IMR-90 (cell line): ENCODE measurements at regions not wholly inside any gene's neighbourhood (a gene's known extent, or its start where the extent isn't known, plus 50 kb on each side); places are given as distances from the start of the nearest gene placed in this dataset.

Source experiments
- ATAC-seq: fragments of 200-7000 bp; cut with Tn5 transposase; 2 replicates; pipeline ENCODE4 v1.9.1; 2020; ENCODE audit warnings: low read depth, mild to moderate bottlenecking, moderate library complexity
- BruUV-seq: library from RNA; stranded (reverse); fragments of 400-500 nt; replicated peaks from 2 replicates; lab custom pipeline; 2021; lab: Mats Ljungman, UMichigan
- CTCF ChIA-PET: fragments of 300-600 bp; formaldehyde crosslinking; extraction: SDS; loops from one replicate; lab custom pipeline; 2021; ENCODE audit warnings: antibody characterized with exemption; lab: Yijun Ruan, JAX
- POLR2A ChIA-PET: fragments of 300-600 bp; sonication (Branson Sonifier 250); formaldehyde crosslinking; loops from one replicate; lab custom pipeline; 2022; ENCODE audit warnings: antibody characterized with exemption; ENCODE audit not compliant: unreplicated experiment; lab: Charles Lee
- DNase-seq: peaks from one replicate; pipeline ENCODE4 v3.0.0; 2013
- H2AFZ ChIP-seq: replicated peaks from 2 replicates; pipeline ENCODE3; 2013; ENCODE audit warnings: low read length, mild to moderate bottlenecking; ENCODE audit not compliant: poor library complexity
- H2AK5ac ChIP-seq: 2 replicates; pipeline ENCODE4 v1.6.1; 2013; ENCODE audit warnings: low read depth, low read length, inconsistent platforms
- H2AK9ac ChIP-seq: replicated peaks from 2 replicates; pipeline ENCODE3; 2013; ENCODE audit warnings: mild to moderate bottlenecking, low read depth, low read length, moderate library complexity; ENCODE audit not compliant: poor library complexity
- H2BK120ac ChIP-seq: 2 replicates; pipeline ENCODE4 v1.6.1; 2013; ENCODE audit warnings: low read depth, low read length, inconsistent platforms
- H2BK15ac ChIP-seq: 3 replicates; pipeline ENCODE4 v1.6.1; 2013; ENCODE audit warnings: low read depth, low read length, inconsistent platforms
- H2BK20ac ChIP-seq: 2 replicates; pipeline ENCODE4 v1.6.1; 2013; ENCODE audit warnings: low read depth, mild to moderate bottlenecking, inconsistent platforms, low read length, moderate library complexity
- H2BK5ac ChIP-seq: 2 replicates; pipeline ENCODE4 v1.6.1; 2013; ENCODE audit warnings: mild to moderate bottlenecking, low read depth, low read length, inconsistent platforms; ENCODE audit not compliant: poor library complexity, severe bottlenecking
- H3K14ac ChIP-seq: replicated peaks from 2 replicates; pipeline ENCODE4 v1.6.1; 2013; ENCODE audit warnings: low read depth, low read length, inconsistent platforms
- H3K18ac ChIP-seq: 2 replicates; pipeline ENCODE4 v1.6.1; 2013; ENCODE audit warnings: low read depth, low read length, control low read depth
- H3K23ac ChIP-seq: 2 replicates; pipeline ENCODE4 v1.6.1; 2013; ENCODE audit warnings: low read depth, low read length, inconsistent platforms
- H3K27ac ChIP-seq: 2 replicates; pipeline ENCODE4 v1.5.1; 2013; ENCODE audit warnings: mild to moderate bottlenecking, control low read depth, low read length; ENCODE audit not compliant: insufficient read depth
- H3K27me3 ChIP-seq: 2 replicates; pipeline ENCODE4 v1.6.1; 2013; ENCODE audit warnings: low read length; ENCODE audit not compliant: control insufficient read depth, insufficient read depth
- H3K36me3 ChIP-seq: 2 replicates; pipeline ENCODE4 v1.6.1; 2013; ENCODE audit warnings: low read length, mixed read lengths; ENCODE audit not compliant: control insufficient read depth, insufficient read depth
- H3K4ac ChIP-seq: 2 replicates; pipeline ENCODE4 v1.6.1; 2013; ENCODE audit warnings: low read depth, low read length, inconsistent platforms
- H3K4me1 ChIP-seq: 2 replicates; pipeline ENCODE4 v1.6.1; 2013; ENCODE audit warnings: low read length, mixed read lengths; ENCODE audit not compliant: control insufficient read depth, insufficient read depth
- H3K4me2 ChIP-seq: 2 replicates; pipeline ENCODE4 v1.6.1; 2013; ENCODE audit warnings: low read depth, mild to moderate bottlenecking, control low read depth, low read length, moderate library complexity
- H3K4me3 ChIP-seq: 2 replicates; pipeline ENCODE4 v1.5.1; 2013; ENCODE audit warnings: low read depth, mild to moderate bottlenecking, control low read depth, low read length, moderate library complexity; ENCODE audit not compliant: insufficient read depth
- H3K56ac ChIP-seq: 2 replicates; pipeline ENCODE4 v1.6.1; 2013; ENCODE audit warnings: low read length, inconsistent platforms; ENCODE audit not compliant: insufficient read depth; ENCODE audit errors: extremely low read depth
- H3K79me1 ChIP-seq, 2 experiments: 2 replicates each; pipeline ENCODE4 v1.6.1; 2013; ENCODE audit warnings: low read length in 2 of 2, inconsistent platforms in 1 of 2, low read depth in 1 of 2
- H3K9ac ChIP-seq: 2 replicates; pipeline ENCODE4 v1.6.1; 2013; ENCODE audit warnings: low read depth, low read length, control low read depth
- H3K9me1 ChIP-seq: 2 replicates; pipeline ENCODE4 v1.6.1; 2013; ENCODE audit warnings: low read length, inconsistent platforms; ENCODE audit not compliant: insufficient read depth
- H3K9me3 ChIP-seq: 2 replicates; pipeline ENCODE4 v1.6.1; 2013; ENCODE audit warnings: low read length; ENCODE audit not compliant: control insufficient read depth, insufficient read depth
- H4K20me1 ChIP-seq: 2 replicates; pipeline ENCODE4 v1.6.1; 2013; ENCODE audit warnings: low read length, inconsistent platforms; ENCODE audit not compliant: insufficient read depth
- H4K5ac ChIP-seq: 2 replicates; pipeline ENCODE4 v1.6.1; 2013; ENCODE audit warnings: mild to moderate bottlenecking, low read depth, low read length, control low read depth
- H4K8ac ChIP-seq, 2 experiments: 2 replicates each; pipeline ENCODE4 v1.6.1; 2013; ENCODE audit warnings: low read depth in 2 of 2, low read length in 2 of 2, control low read depth in 1 of 2, inconsistent platforms in 1 of 2
- H4K91ac ChIP-seq: 2 replicates; pipeline ENCODE4 v1.6.1; 2013; ENCODE audit warnings: low read depth, low read length, inconsistent platforms; ENCODE audit not compliant: insufficient read depth
- BHLHE40 ChIP-seq: fragments of 150-350 bp; IDR thresholded peaks from 2 replicates; pipeline ENCODE4 v1.6.1; 2016; ENCODE audit warnings: mild to moderate bottlenecking, low read depth, low read length
- CEBPB ChIP-seq: IDR thresholded peaks from 2 replicates; pipeline ENCODE4 v1.6.1; 2012; ENCODE audit warnings: low read depth, low read length, improper control_type of control experiment
- CHD1 ChIP-seq: IDR thresholded peaks from 2 replicates; pipeline ENCODE4 v1.6.1; 2012; ENCODE audit warnings: low read depth, low read length, improper control_type of control experiment
- CTCF ChIP-seq: conservative IDR thresholded peaks from 2 replicates; pipeline ENCODE4 v1.5.1; 2012; ENCODE audit warnings: mild to moderate bottlenecking, low read depth, low read length, improper control_type of control experiment
- ELK1 ChIP-seq: fragments of 150-350 bp; IDR thresholded peaks from 2 replicates; pipeline ENCODE4 v1.6.1; 2016; ENCODE audit warnings: low read depth, mild to moderate bottlenecking, low read length, moderate library complexity, borderline replicate concordance
- FOS ChIP-seq: fragments of 150-350 bp; IDR thresholded peaks from 2 replicates; pipeline ENCODE4 v1.6.1; 2016; ENCODE audit warnings: low read depth, low read length
- MAFK ChIP-seq: IDR thresholded peaks from 2 replicates; pipeline ENCODE4 v1.6.1; 2012; ENCODE audit warnings: low read depth, low read length, improper control_type of control experiment
- MAZ ChIP-seq: IDR thresholded peaks from 2 replicates; pipeline ENCODE4 v1.6.1; 2012; ENCODE audit warnings: low read depth, mild to moderate bottlenecking, low read length, improper control_type of control experiment, moderate library complexity, borderline replicate concordance
- NFE2L2 ChIP-seq: fragments of 150-350 bp; IDR thresholded peaks from 2 replicates; pipeline ENCODE4 v1.6.1; 2016; ENCODE audit warnings: low read depth, mild to moderate bottlenecking, low read length
- RAD21 ChIP-seq: IDR thresholded peaks from 2 replicates; pipeline ENCODE4 v1.6.1; 2012; ENCODE audit warnings: low read length, improper control_type of control experiment
- RCOR1 ChIP-seq: IDR thresholded peaks from 2 replicates; pipeline ENCODE4 v1.6.1; 2012; ENCODE audit warnings: mild to moderate bottlenecking, low read length, improper control_type of control experiment; ENCODE audit not compliant: insufficient replicate concordance
- RFX5 ChIP-seq: IDR thresholded peaks from 2 replicates; pipeline ENCODE4 v1.8.0; 2012; ENCODE audit warnings: low read depth, mild to moderate bottlenecking, low read length, moderate library complexity
- SMC3 ChIP-seq: fragments of 150-350 bp; IDR thresholded peaks from 2 replicates; pipeline ENCODE4 v1.6.1; 2016; ENCODE audit warnings: low read depth, mild to moderate bottlenecking, antibody characterized with exemption, low read length, moderate library complexity
- USF2 ChIP-seq: fragments of 150-350 bp; IDR thresholded peaks from 2 replicates; pipeline ENCODE4 v1.6.1; 2017; ENCODE audit warnings: mild to moderate bottlenecking, antibody characterized with exemption, low read length, low read depth
- WGBS, 2 experiments: methylation state at CpG; one replicate each; pipeline versions ENCODE4 v1.1.5 to v1.1.7; 2013; ENCODE audit warnings: missing lambda C conversion rate in 2 of 2; ENCODE audit not compliant: insufficient read length in 1 of 2; ENCODE audit errors: extremely low coverage in 2 of 2; 5-methylcytosine and 5-hydroxymethylcytosine counted together
- dilution Hi-C: fragments of 300-500 bp; cut with HindIII; formaldehyde crosslinking; loops from one replicate; pipeline ENCODE4 v1.14.3; 2018; ENCODE audit warnings: low sequenced_read_pairs; ENCODE audit not compliant: unreplicated experiment
- in situ Hi-C: fragments of 300-500 bp; cut with MboI; formaldehyde crosslinking; loops from 3 replicates; pipeline ENCODE4 v1.14.3; 2019; ENCODE audit warnings: low sequenced_read_pairs, inconsistent platforms, mixed read lengths
- intact Hi-C: fragments of 100-400 bp; cut with micrococcal nuclease; formaldehyde crosslinking; loops from 2 replicates; pipeline ENCODE4 v1.10.0; 2022

GRCh38 chrX:6826856-6827255, 291.9 kb upstream of the VCX3A start:
- in situ Hi-C loops = no loop called here
- Histone ChIP-seq H4K20me1 (no peaks in the 10 kb centered on the region), H3K27me3 (no peaks in the 10 kb centered on the region), H3K9ac (no peak overlapping the region), H3K4ac (no peak overlapping the region), H3K9me1 (no peaks in the 10 kb centered on the region), H4K91ac (no peak overlapping the region), H2BK20ac (no peak overlapping the region), H3K23ac (no peak overlapping the region), H3K4me1 (no peaks in the 10 kb centered on the region), H3K18ac (no peak overlapping the region), H3K27ac (no peak overlapping the region), H3K36me3 (no peaks in the 10 kb centered on the region), H4K8ac (no peak overlapping the region), H3K4me2 (no peak overlapping the region), H3K79me1 (no peaks in the 10 kb centered on the region), H2BK120ac (no peak overlapping the region), H2AK5ac (no peak overlapping the region), H3K9me3 (peaks cover 11% of the 10 kb centered on the region), H2BK15ac (no peak overlapping the region), H2AK9ac (no peak overlapping the region), H3K14ac (no peak overlapping the region), H3K56ac (no peak overlapping the region), H3K4me3 (no peak overlapping the region), H2AFZ (no peak overlapping the region), H4K5ac (no peak overlapping the region), H2BK5ac (no peak overlapping the region)
- BruUV-seq = no TSS peak
- ATAC-seq (no peak), DNase-seq (no peak)
- WGBS, 2 experiments = no CpG with 5 or more reads among the region's 3 CpGs
- ChIA-PET CTCF (no interaction called here), POLR2A (no interaction called here)
- dilution Hi-C loops = no loop called here
- no peak for TF ChIP-seq USF2
- TF ChIP-seq RCOR1 = no peak
- TF ChIP-seq CEBPB = no peak
- no peak for TF ChIP-seq CHD1
- no peak for TF ChIP-seq MAFK
- no peak for TF ChIP-seq CTCF
- TF ChIP-seq MAZ = no peak
- no peak for TF ChIP-seq NFE2L2
- TF ChIP-seq RAD21 = no peak
- TF ChIP-seq ELK1 = no peak
- TF ChIP-seq RFX5 = no peak
- TF ChIP-seq SMC3 = no peak
- no peak for TF ChIP-seq FOS
- no peak for TF ChIP-seq BHLHE40
- intact Hi-C loops = no loop called here
